Endodermal cell (in vitro differentiated cells): ENCODE measurements at regions not wholly inside any gene's neighbourhood (a gene's known extent, or its start where the extent isn't known, plus 50 kb on each side); places are given as distances from the start of the nearest gene placed in this dataset.

Source experiments
- DNase-seq: peaks from one replicate; pipeline ENCODE4 v3.0.0-alpha.2; 2017
- H3K27ac ChIP-seq: 2 replicates; pipeline ENCODE4 v1.5.1; 2013; ENCODE audit warnings: mild to moderate bottlenecking, low read depth, low read length, moderate library complexity
- H3K27me3 ChIP-seq: 2 replicates; pipeline ENCODE4 v1.6.1; 2013; ENCODE audit warnings: mild to moderate bottlenecking, low read length, moderate library complexity; ENCODE audit not compliant: insufficient read depth, control insufficient read depth, poor library complexity, severe bottlenecking
- H3K36me3 ChIP-seq: 2 replicates; pipeline ENCODE4 v1.7.0; 2013; ENCODE audit warnings: mild to moderate bottlenecking, low read length, moderate library complexity; ENCODE audit not compliant: control insufficient read depth, insufficient read depth
- H3K4me1 ChIP-seq: one replicate; pipeline ENCODE4 v1.7.0; 2013; ENCODE audit warnings: low read length; ENCODE audit not compliant: control insufficient read depth, insufficient read depth
- H3K4me3 ChIP-seq: 2 replicates; pipeline ENCODE4 v1.5.1; 2013; ENCODE audit warnings: mild to moderate bottlenecking, low read length, moderate library complexity
- H3K9ac ChIP-seq: 2 replicates; pipeline ENCODE4 v1.6.1; 2013; ENCODE audit warnings: mild to moderate bottlenecking, low read length, moderate library complexity; ENCODE audit not compliant: poor library complexity, severe bottlenecking; ENCODE audit errors: extremely low read depth
- H3K9me3 ChIP-seq: 2 replicates; pipeline ENCODE4 v1.6.1; 2013; ENCODE audit warnings: mild to moderate bottlenecking, low read length, moderate library complexity; ENCODE audit not compliant: control insufficient read depth
- H3K27ac Mint-ChIP-seq: 2 replicates; pipeline ENCODE4 v1.8.0; 2020; ENCODE audit warnings: mixed read lengths
- H3K27me3 Mint-ChIP-seq: 2 replicates; pipeline ENCODE4 v1.8.0; 2021; ENCODE audit warnings: mild to moderate bottlenecking, mixed read lengths; ENCODE audit not compliant: insufficient read depth
- H3K36me3 Mint-ChIP-seq: 2 replicates; pipeline ENCODE4 v1.8.0; 2020; ENCODE audit warnings: low read depth, mixed read lengths
- H3K4me1 Mint-ChIP-seq: 2 replicates; pipeline ENCODE4 v1.8.0; 2020; ENCODE audit warnings: mixed read lengths
- H3K4me3 Mint-ChIP-seq: 2 replicates; pipeline ENCODE4 v1.8.0; 2020; ENCODE audit warnings: mild to moderate bottlenecking, moderate library complexity, mixed read lengths
- H3K9me3 Mint-ChIP-seq: 2 replicates; pipeline ENCODE4 v1.8.0; 2020; ENCODE audit warnings: mild to moderate bottlenecking, mixed read lengths
- CTCF ChIP-seq: fragments of 200-600 bp; sonication (generic); conservative IDR thresholded peaks from 2 replicates; pipeline ENCODE4 v1.5.0; 2021; ENCODE audit warnings: antibody characterized with exemption, mild to moderate bottlenecking
- WGBS, 2 experiments: methylation state at CpG; one replicate each; pipeline versions ENCODE4 v1.1.5 to v1.1.7; 2013; ENCODE audit warnings: missing lambda C conversion rate in 2 of 2, mixed read lengths in 1 of 2; ENCODE audit not compliant: insufficient coverage in 1 of 2, insufficient read length in 1 of 2; 5-methylcytosine and 5-hydroxymethylcytosine counted together

- H3K27ac ChIP-seq, result no peak overlapping the region
- Mint-ChIP-seq H3K4me1 (peaks cover 9% of the 10 kb centered on the region), H3K27me3 (peaks cover 52% of the 10 kb centered on the region), H3K36me3 (no peaks in the 10 kb centered on the region), H3K27ac (no peak overlapping the region), H3K4me3 (peak overlapping the region; percentile 77), H3K9me3 (no peaks in the 10 kb centered on the region)
- no peak for DNase-seq
- H3K4me3 ChIP-seq, result peak overlapping the region; percentile 90
- 87 to 92% methylated on average over 7 to 9 of the region's 9 CpGs for WGBS, 2 experiments
- no peaks in the 10 kb centered on the region for H3K4me1 ChIP-seq
- no peaks in the 10 kb centered on the region for H3K36me3 ChIP-seq
- peaks cover 22% of the 10 kb centered on the region for H3K27me3 ChIP-seq
- no peak overlapping the region for H3K9ac ChIP-seq
- no peak for TF ChIP-seq CTCF
- H3K9me3 ChIP-seq, result no peaks in the 10 kb centered on the region
Observed at GRCh38 chr6:28727559-28728211, 196.1 kb downstream of the TRIM27 start.

- WGBS, 2 experiments, result 3 to 6% methylated on average over 11 to 23 of the region's 24 CpGs
- peak overlapping the region; percentile 77 for H3K4me3 Mint-ChIP-seq
- H3K9me3 ChIP-seq, result no peaks in the 10 kb centered on the region
- no peak overlapping the region for H3K27ac Mint-ChIP-seq
- no peak overlapping the region for H3K27ac ChIP-seq
- H3K9ac ChIP-seq, result peak overlapping the region; percentile 0
- H3K4me3 ChIP-seq, result peak overlapping the region; percentile 90
- peaks cover 68% of the 10 kb centered on the region for H3K27me3 Mint-ChIP-seq
- H3K36me3 ChIP-seq, result no peaks in the 10 kb centered on the region
- no peaks in the 10 kb centered on the region for H3K9me3 Mint-ChIP-seq
- DNase-seq, result peak; percentile 72
- peaks cover 9% of the 10 kb centered on the region for H3K4me1 Mint-ChIP-seq
- no peaks in the 10 kb centered on the region for H3K4me1 ChIP-seq
- peaks cover 36% of the 10 kb centered on the region for H3K27me3 ChIP-seq
- no peak for TF ChIP-seq CTCF
- no peaks in the 10 kb centered on the region for H3K36me3 Mint-ChIP-seq
Observed at GRCh38 chr6:28729501-28730402, 194.0 kb downstream of the TRIM27 start.

- H3K9me3 ChIP-seq, result no peaks in the 10 kb centered on the region
- no peak overlapping the region for H3K27ac ChIP-seq
- H3K27ac Mint-ChIP-seq, result no peak overlapping the region
- H3K9me3 Mint-ChIP-seq, result peaks cover 4% of the 10 kb centered on the region
- peaks cover 84% of the 10 kb centered on the region for H3K27me3 Mint-ChIP-seq
- H3K4me1 ChIP-seq, result no peaks in the 10 kb centered on the region
- H3K4me3 Mint-ChIP-seq, result no peak overlapping the region
- H3K36me3 ChIP-seq, result no peaks in the 10 kb centered on the region
- no peak overlapping the region for H3K4me3 ChIP-seq
- TF ChIP-seq CTCF, result no peak
- WGBS, 2 experiments, result 85% methylated on average over 5 of the region's 5 CpGs
- no peaks in the 10 kb centered on the region for H3K36me3 Mint-ChIP-seq
- H3K9ac ChIP-seq, result no peak overlapping the region
- DNase-seq, result no peak
- peaks cover 17% of the 10 kb centered on the region for H3K4me1 Mint-ChIP-seq
- H3K27me3 ChIP-seq, result peaks cover 50% of the 10 kb centered on the region
Observed at GRCh38 chr6:28732052-28732451, 191.7 kb downstream of the TRIM27 start.
